ENCODE measurements at regions not wholly inside any gene's neighbourhood (a gene's known extent, or its start where the extent isn't known, plus 50 kb on each side); places are given as distances from the start of the nearest gene placed in this dataset.
A peak's percentile ranks its signal among the peaks of the same experiment; 100 is the strongest.

DNA sequence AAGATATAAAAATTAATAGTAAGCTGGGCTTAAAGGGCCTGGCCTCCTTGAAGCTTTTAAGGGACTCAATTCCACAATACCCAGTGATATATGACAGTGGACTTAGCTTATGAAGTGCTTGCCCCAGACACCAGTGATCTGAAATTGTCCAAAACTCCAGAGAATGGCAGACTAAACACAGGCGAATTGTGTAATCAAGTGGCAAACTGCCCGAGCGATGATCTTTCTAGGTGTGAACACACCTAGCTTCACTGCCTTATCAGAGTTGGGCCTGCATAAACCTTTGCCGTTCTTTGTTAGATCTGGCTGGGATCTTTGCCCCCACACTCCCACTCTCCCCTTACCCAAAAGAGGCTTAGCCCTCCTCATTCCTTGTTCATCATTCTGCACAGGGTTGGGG lies 62.5 kb upstream of the SH3RF1 start:
- Histone ChIP-seq H2AFZ (ENCODE audit: low read depth, low read length) (no peak overlapping the region), H3K79me1 (replicated peaks; ENCODE audit: low read length, poor library complexity, severe bottlenecking) (no peaks in the 10 kb centered on the region), H3K4ac (ENCODE audit: low read depth in 1 of 2, low read length in 2 of 2) (no peak overlapping the region), H3K14ac (ENCODE audit: low read length in 2 of 2) (no peak overlapping the region), H2BK15ac (ENCODE audit: low read depth, poor library complexity, severe bottlenecking) (no peak overlapping the region), H2BK120ac (ENCODE audit: low read depth, low read length) (no peak overlapping the region), H3K27me3 (ENCODE audit: control insufficient read depth in 1 of 2, insufficient read depth in 1 of 2, low read length in 2 of 2) (no peaks in the 10 kb centered on the region), H3K36me3 (ENCODE audit: control insufficient read depth in 1 of 2, insufficient read depth in 2 of 2, low read depth in 1 of 2, low read length in 2 of 2) (no peaks in the 10 kb centered on the region), H3K9ac (ENCODE audit: low read length) (no peak overlapping the region), H2BK12ac (ENCODE audit: low read length in 2 of 2) (no peak overlapping the region), H3K27ac (ENCODE audit: low read length, poor library complexity, severe bottlenecking) (no peak overlapping the region), H4K8ac (ENCODE audit: low read length) (no peak overlapping the region), H4K91ac (ENCODE audit: low read length) (no peak overlapping the region), H2AK5ac (ENCODE audit: low read length, severe bottlenecking) (no peak overlapping the region), H2BK5ac (ENCODE audit: low read depth, low read length, poor library complexity, severe bottlenecking) (no peak overlapping the region), H3K23ac (ENCODE audit: low read length in 2 of 2) (no peak overlapping the region), H3K4me2 (ENCODE audit: low read length, poor library complexity, severe bottlenecking) (no peak overlapping the region), H3K18ac (ENCODE audit: low read depth in 1 of 2, low read length in 2 of 2) (no peak overlapping the region), H3K4me3 (ENCODE audit: insufficient read depth in 1 of 2, low read depth in 1 of 2, low read length in 2 of 2) (no peak overlapping the region), H3K4me1 (ENCODE audit: control insufficient read depth, insufficient read depth, low read depth, low read length) (peaks cover 3% of the 10 kb centered on the region), H3K9me3 (ENCODE audit: control insufficient read depth, low read length) (no peaks in the 10 kb centered on the region)
- no peak for DNase-seq
- WGBS, result 86% methylated on average over 4 of the region's 4 CpGs

DNA sequence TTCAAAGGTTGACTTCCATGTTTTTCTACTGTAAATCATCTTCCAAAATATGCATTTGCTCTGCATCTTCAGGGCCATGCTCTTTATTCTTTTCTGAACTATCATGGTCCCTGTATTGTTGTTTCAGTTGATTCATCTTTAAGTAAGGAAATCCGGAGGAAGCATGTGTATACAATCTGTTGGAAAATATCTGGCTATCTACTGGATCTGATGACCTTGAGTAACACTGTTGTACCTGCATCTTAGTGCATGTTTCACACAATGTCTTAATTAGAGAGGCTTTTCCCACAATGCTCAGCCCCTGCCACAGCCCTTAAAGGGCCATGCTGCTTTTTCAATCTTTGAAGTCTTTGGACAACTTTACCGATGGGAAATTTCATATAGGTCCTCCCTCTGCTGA lies 61.8 kb upstream of the SH3RF1 start:
- Histone ChIP-seq H3K18ac (ENCODE audit: low read depth in 1 of 2, low read length in 2 of 2) (no peak overlapping the region), H3K27me3 (ENCODE audit: control insufficient read depth in 1 of 2, insufficient read depth in 1 of 2, low read length in 2 of 2) (no peaks in the 10 kb centered on the region), H3K27ac (ENCODE audit: low read length, poor library complexity, severe bottlenecking) (no peak overlapping the region), H2BK15ac (ENCODE audit: low read depth, poor library complexity, severe bottlenecking) (no peak overlapping the region), H2BK120ac (ENCODE audit: low read depth, low read length) (no peak overlapping the region), H3K4me3 (ENCODE audit: insufficient read depth in 1 of 2, low read depth in 1 of 2, low read length in 2 of 2) (no peak overlapping the region), H2BK5ac (ENCODE audit: low read depth, low read length, poor library complexity, severe bottlenecking) (no peak overlapping the region), H3K9ac (ENCODE audit: low read length) (no peak overlapping the region), H3K4ac (ENCODE audit: low read depth in 1 of 2, low read length in 2 of 2) (no peak overlapping the region), H3K36me3 (ENCODE audit: control insufficient read depth in 1 of 2, insufficient read depth in 2 of 2, low read depth in 1 of 2, low read length in 2 of 2) (no peaks in the 10 kb centered on the region), H3K79me1 (replicated peaks; ENCODE audit: low read length, poor library complexity, severe bottlenecking) (no peaks in the 10 kb centered on the region), H3K14ac (ENCODE audit: low read length in 2 of 2) (no peak overlapping the region), H2AK5ac (ENCODE audit: low read length, severe bottlenecking) (no peak overlapping the region), H3K23ac (ENCODE audit: low read length in 2 of 2) (no peak overlapping the region), H3K4me1 (ENCODE audit: control insufficient read depth, insufficient read depth, low read depth, low read length) (no peaks in the 10 kb centered on the region), H4K91ac (ENCODE audit: low read length) (no peak overlapping the region), H3K9me3 (ENCODE audit: control insufficient read depth, low read length) (no peaks in the 10 kb centered on the region), H2BK12ac (ENCODE audit: low read length in 2 of 2) (no peak overlapping the region), H2AFZ (ENCODE audit: low read depth, low read length) (no peak overlapping the region), H4K8ac (ENCODE audit: low read length) (no peak overlapping the region), H3K4me2 (ENCODE audit: low read length, poor library complexity, severe bottlenecking) (no peak overlapping the region)
- WGBS, result 97% methylated on average over 2 of the region's 2 CpGs
- DNase-seq, result no peak

DNA sequence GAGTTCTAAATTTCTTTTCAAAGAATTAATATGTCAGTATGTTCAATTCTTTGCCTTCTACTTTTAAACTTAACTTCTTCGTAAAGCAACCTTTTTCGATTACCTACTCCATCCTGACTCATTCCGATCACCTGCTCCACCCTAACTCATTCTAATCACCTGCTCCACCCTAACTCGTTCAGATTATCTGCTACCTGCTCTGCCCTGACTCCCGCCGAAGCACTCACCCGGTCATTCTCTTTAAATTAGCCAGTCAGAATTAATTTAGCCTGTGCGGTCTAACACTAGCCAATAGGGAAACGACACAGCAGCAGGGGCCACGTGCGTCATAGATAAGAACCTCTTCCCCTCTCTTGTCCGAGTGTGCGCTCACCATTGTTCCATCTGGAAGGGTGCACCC lies 60.1 kb upstream of the SH3RF1 start:
- Histone ChIP-seq H3K27me3 (ENCODE audit: control insufficient read depth in 1 of 2, insufficient read depth in 1 of 2, low read length in 2 of 2) (no peaks in the 10 kb centered on the region), H3K79me1 (replicated peaks; ENCODE audit: low read length, poor library complexity, severe bottlenecking) (no peaks in the 10 kb centered on the region), H3K14ac (ENCODE audit: low read length in 2 of 2) (no peak overlapping the region), H2AFZ (ENCODE audit: low read depth, low read length) (no peak overlapping the region), H2AK5ac (ENCODE audit: low read length, severe bottlenecking) (no peak overlapping the region), H4K91ac (ENCODE audit: low read length) (no peak overlapping the region), H4K8ac (ENCODE audit: low read length) (no peak overlapping the region), H3K36me3 (ENCODE audit: control insufficient read depth in 1 of 2, insufficient read depth in 2 of 2, low read depth in 1 of 2, low read length in 2 of 2) (no peaks in the 10 kb centered on the region), H3K23ac (ENCODE audit: low read length in 2 of 2) (no peak overlapping the region), H2BK5ac (ENCODE audit: low read depth, low read length, poor library complexity, severe bottlenecking) (no peak overlapping the region), H2BK15ac (ENCODE audit: low read depth, poor library complexity, severe bottlenecking) (no peak overlapping the region), H3K4ac (ENCODE audit: low read depth in 1 of 2, low read length in 2 of 2) (no peak overlapping the region), H3K4me2 (ENCODE audit: low read length, poor library complexity, severe bottlenecking) (no peak overlapping the region), H2BK12ac (ENCODE audit: low read length in 2 of 2) (no peak overlapping the region), H3K18ac (ENCODE audit: low read depth in 1 of 2, low read length in 2 of 2) (no peak overlapping the region), H3K27ac (ENCODE audit: low read length, poor library complexity, severe bottlenecking) (no peak overlapping the region), H2BK120ac (ENCODE audit: low read depth, low read length) (no peak overlapping the region), H3K4me1 (ENCODE audit: control insufficient read depth, insufficient read depth, low read depth, low read length) (no peaks in the 10 kb centered on the region), H3K9me3 (ENCODE audit: control insufficient read depth, low read length) (no peaks in the 10 kb centered on the region), H3K9ac (ENCODE audit: low read length) (no peak overlapping the region), H3K4me3 (ENCODE audit: insufficient read depth in 1 of 2, low read depth in 1 of 2, low read length in 2 of 2) (no peak overlapping the region)
- 89% methylated on average over 13 of the region's 13 CpGs for WGBS
- DNase-seq, result no peak

DNA sequence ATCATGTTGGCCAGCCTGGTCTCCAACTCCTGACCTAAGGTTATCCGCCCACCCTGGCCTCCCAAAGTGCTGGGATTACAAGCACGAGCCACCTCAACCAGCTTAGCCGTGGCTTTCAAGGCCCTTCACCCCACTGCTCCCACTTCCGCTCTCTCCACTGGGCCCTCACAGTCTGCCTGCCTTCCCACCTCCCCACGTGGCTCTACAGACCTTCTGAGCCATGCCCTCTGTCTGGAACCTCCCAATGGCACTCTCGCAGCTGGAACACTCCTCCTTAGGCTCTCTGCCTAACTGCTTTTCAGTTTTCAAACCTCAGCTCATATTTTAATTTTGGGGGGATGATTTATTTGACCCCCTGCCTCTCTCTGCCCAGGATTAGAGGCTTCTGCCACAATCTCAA lies 59.3 kb upstream of the SH3RF1 start:
- no peak overlapping the region for H2BK120ac ChIP-seq (ENCODE audit: low read depth, low read length)
- H3K79me1 ChIP-seq (replicated peaks; ENCODE audit: low read length, poor library complexity, severe bottlenecking), result no peaks in the 10 kb centered on the region
- H3K27ac ChIP-seq (ENCODE audit: low read length, poor library complexity, severe bottlenecking), result no peak overlapping the region
- no peak overlapping the region for H2BK15ac ChIP-seq (ENCODE audit: low read depth, poor library complexity, severe bottlenecking)
- H3K4me1 ChIP-seq (ENCODE audit: control insufficient read depth, insufficient read depth, low read depth, low read length), result no peaks in the 10 kb centered on the region
- H3K23ac ChIP-seq (ENCODE audit: low read length in 2 of 2), result no peak overlapping the region
- WGBS, result 89% methylated on average over 6 of the region's 6 CpGs
- H3K14ac ChIP-seq (ENCODE audit: low read length in 2 of 2), result no peak overlapping the region
- H3K4me2 ChIP-seq (ENCODE audit: low read length, poor library complexity, severe bottlenecking), result no peak overlapping the region
- no peak for DNase-seq
- peak overlapping the region in 1 of 2 experiments; percentile 63 for H2BK12ac ChIP-seq (ENCODE audit: low read length in 2 of 2)
- H3K9me3 ChIP-seq (ENCODE audit: control insufficient read depth, low read length), result no peaks in the 10 kb centered on the region
- no peak overlapping the region for H2AK5ac ChIP-seq (ENCODE audit: low read length, severe bottlenecking)
- no peak overlapping the region for H3K4me3 ChIP-seq (ENCODE audit: insufficient read depth in 1 of 2, low read depth in 1 of 2, low read length in 2 of 2)
- H3K9ac ChIP-seq (ENCODE audit: low read length), result no peak overlapping the region
- H3K18ac ChIP-seq (ENCODE audit: low read depth in 1 of 2, low read length in 2 of 2), result no peak overlapping the region
- no peak overlapping the region for H4K8ac ChIP-seq (ENCODE audit: low read length)
- H2AFZ ChIP-seq (ENCODE audit: low read depth, low read length), result no peak overlapping the region
- H3K36me3 ChIP-seq (ENCODE audit: control insufficient read depth in 1 of 2, insufficient read depth in 2 of 2, low read depth in 1 of 2, low read length in 2 of 2), result no peaks in the 10 kb centered on the region
- no peak overlapping the region for H3K4ac ChIP-seq (ENCODE audit: low read depth in 1 of 2, low read length in 2 of 2)
- no peaks in the 10 kb centered on the region for H3K27me3 ChIP-seq (ENCODE audit: control insufficient read depth in 1 of 2, insufficient read depth in 1 of 2, low read length in 2 of 2)
- no peak overlapping the region for H4K91ac ChIP-seq (ENCODE audit: low read length)
- no peak overlapping the region for H2BK5ac ChIP-seq (ENCODE audit: low read depth, low read length, poor library complexity, severe bottlenecking)
